Fibroblast of pulmonary artery (primary cell): ENCODE measurements at regions not wholly inside any gene's neighbourhood (a gene's known extent, or its start where the extent isn't known, plus 50 kb on each side); places are given as distances from the start of the nearest gene placed in this dataset.

Source experiments
- DNase-seq: peaks from one replicate; pipeline ENCODE4 v3.0.0-alpha.2; 2010; ENCODE audit warnings: low read depth
- H3K4me3 ChIP-seq: replicated peaks from 2 replicates; pipeline ENCODE4 v1.5.1; 2011; ENCODE audit warnings: low read depth, mild to moderate bottlenecking, control low read depth, low read length, moderate library complexity
- TF ChIP-seq, protein P1 (sequence below): IDR thresholded peaks from 2 replicates; pipeline ENCODE4 v1.5.1; 2011; ENCODE audit warnings: mild to moderate bottlenecking, control low read depth, low read length, inconsistent platforms; ENCODE audit errors: missing control alignments

DNA sequence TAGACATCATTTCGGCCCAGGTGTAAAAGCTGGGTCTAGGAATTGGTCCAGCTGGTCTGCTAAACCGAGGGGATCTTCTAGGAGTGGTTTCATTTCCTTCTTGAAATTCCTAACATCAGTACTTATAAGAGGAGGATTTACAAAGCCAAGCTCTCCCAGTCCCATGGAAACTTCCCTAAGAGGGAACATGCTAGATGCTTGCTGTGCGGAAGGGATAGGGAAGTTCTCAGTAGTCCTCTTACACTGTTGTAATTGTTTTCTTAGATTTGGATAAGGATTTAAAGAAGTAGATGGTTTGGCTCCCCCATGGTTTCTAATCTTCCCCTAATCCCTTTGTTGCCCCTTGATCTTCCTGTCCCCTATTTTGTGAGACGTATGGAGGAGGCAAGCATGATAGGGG is 89.7 kb upstream of the XCR1 start:
- no peak overlapping the region for H3K4me3 ChIP-seq
- DNase-seq: no peak
- TF ChIP-seq, protein P1, sequence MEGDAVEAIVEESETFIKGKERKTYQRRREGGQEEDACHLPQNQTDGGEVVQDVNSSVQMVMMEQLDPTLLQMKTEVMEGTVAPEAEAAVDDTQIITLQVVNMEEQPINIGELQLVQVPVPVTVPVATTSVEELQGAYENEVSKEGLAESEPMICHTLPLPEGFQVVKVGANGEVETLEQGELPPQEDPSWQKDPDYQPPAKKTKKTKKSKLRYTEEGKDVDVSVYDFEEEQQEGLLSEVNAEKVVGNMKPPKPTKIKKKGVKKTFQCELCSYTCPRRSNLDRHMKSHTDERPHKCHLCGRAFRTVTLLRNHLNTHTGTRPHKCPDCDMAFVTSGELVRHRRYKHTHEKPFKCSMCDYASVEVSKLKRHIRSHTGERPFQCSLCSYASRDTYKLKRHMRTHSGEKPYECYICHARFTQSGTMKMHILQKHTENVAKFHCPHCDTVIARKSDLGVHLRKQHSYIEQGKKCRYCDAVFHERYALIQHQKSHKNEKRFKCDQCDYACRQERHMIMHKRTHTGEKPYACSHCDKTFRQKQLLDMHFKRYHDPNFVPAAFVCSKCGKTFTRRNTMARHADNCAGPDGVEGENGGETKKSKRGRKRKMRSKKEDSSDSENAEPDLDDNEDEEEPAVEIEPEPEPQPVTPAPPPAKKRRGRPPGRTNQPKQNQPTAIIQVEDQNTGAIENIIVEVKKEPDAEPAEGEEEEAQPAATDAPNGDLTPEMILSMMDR: no peak

DNA sequence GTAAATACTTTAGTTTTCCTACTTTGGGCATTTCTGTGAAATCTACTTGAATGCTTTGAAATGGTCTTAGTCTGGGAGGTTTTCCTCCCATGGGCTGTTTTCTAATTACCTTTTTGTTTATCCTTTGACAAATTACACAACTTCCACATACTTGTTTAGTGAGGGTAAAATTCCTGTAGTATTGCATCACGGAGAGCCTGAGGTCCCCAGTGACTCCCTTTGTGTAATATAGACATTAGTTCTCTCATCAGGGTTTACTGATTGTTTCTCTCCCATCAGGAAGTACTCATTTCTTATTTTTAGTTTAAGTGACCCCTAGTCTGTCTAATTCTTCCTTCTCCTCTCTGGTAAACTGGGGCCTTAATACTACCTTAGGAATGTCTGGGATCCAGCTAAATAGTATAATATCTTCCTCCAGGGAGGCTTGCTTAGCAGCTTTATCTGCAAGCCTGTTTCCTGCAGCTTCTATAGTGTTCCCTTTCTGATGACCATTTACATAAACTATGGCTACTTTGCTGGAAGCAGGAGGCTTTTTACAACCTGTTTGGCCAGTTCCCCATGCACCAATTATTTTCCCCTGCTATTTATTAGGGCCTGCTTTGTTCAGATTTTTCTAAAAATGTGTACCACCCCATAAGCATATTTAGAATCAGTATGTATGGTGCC is 87.2 kb upstream of the XCR1 start:
- TF ChIP-seq, protein P1: no peak
- no peak overlapping the region for H3K4me3 ChIP-seq
- DNase-seq: peak; percentile 81

DNA sequence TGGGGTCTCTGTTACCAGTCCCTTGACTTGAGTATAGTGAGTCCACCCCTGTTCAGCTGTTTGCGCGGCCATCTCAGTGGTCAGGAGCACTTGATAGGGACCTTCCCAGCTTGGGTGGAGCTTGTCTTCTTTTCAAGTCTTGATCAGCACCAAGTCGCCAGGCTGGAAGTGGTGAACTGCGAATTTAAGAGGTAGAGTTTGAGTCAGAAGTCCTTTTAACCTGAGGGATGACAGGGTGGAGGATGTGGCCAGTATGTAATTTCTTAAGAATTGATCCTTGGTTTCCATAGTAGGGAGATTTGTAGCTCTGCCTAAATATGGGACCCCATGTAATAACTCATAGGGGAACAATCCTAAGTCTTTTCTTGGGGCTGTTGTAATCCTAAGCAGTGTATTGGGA is 86.3 kb upstream of the XCR1 start:
- no peak for DNase-seq
- no peak overlapping the region for H3K4me3 ChIP-seq
- TF ChIP-seq, protein P1: no peak

DNA sequence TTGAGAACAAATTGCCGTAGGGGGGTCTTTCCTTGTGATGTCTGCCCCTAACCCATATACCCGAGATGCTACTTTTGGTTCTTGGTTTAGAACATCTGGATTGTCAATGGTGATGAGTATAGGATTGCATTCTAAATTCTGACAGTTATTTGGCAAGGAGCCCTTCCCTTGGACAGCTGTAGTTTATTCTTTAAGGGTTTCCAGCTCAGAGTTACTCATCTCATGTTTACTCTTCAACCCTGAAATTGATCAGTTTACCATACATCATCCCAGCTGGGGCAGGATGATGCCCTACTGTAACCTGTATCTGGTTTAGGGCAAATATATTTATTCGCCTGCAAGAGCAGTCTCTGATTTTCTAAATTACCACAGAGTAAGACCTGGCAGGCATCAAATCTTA is 85.7 kb upstream of the XCR1 start:
- no peak overlapping the region for H3K4me3 ChIP-seq
- no peak for DNase-seq
- TF ChIP-seq, protein P1: no peak

DNA sequence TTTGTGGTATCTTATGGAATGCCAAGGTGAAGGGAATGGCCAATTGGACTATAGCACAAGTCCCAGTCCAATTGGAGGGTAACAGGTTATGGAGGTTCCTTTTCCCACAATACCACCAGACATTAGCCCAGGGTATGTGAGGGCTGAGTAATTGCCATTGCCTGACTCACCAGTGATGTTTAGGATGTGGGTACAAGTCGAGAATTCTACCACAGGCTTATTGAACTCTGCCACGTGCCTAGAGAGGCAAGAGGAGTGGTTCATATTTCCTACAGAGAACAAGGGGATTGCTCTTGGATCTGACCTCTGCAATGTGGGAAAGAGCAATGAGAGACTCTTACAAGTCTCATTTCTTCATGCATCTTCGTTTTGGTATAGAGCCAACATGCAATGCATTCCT is 85.0 kb upstream of the XCR1 start:
- no peak overlapping the region for H3K4me3 ChIP-seq
- no peak for DNase-seq
- TF ChIP-seq, protein P1: no peak

DNA sequence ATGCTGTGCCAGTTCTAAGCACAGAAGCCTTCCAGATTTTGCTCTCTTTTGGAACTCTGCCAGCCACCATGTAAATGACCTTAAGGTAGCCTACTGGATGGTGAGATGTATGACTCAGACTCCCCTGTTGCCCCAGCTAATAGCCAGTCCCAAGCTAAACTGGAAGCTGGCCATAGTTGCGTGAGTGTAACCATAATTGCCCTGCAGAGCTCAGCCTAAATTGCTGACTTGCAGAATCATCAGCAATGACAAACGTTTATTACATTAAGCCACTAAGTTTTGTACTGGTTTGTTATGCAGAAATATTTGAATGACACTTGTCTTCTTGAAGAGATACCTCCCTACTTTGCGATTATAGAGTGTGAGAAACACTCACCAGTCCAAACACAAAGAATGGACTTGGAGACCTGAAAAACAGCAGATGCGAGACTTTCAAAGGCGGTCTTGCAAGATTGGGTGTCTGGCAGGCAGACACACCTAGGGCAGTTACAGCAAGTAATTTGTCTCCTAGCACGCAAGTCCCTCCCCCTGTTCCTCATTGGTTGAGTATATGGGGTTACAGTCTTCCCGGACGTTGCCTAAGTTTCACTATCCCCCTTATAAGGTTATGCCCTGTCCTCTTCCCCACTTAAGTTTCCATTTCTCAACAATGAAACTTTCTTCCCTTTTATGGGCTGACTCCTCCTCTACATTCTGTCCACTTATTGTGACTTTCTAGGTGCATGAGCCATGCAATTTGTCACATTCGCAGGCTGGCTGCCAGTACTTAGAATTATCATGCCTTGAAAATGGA is 83.6 kb upstream of the XCR1 start:
- H3K4me3 ChIP-seq: no peak overlapping the region
- DNase-seq: peak; percentile 67
- TF ChIP-seq, protein P1: no peak

DNA sequence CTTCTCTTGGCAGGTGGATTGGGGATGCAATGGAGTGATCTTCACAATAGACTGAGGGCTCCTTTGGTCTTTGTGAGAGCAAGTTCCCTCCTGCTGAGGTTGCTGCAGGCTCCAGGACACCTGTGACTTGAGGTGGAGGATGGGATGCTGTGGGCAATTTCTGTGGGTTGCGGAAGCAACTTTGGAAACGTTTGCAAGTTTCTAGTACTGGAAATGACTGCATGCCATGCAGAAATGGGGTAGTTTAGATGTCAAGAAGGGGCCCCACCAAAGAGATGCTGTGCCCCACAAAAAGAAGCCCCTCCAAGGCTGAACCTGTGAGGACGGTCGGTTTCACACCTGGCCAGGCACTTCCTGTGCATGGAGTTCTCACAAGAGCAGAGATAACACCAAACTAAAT is 80.4 kb upstream of the XCR1 start:
- TF ChIP-seq, protein P1: no peak
- H3K4me3 ChIP-seq: no peak overlapping the region
- no peak for DNase-seq
